Type B pancreatic cell (in vitro differentiated cells): ENCODE measurements at regions not wholly inside any gene's neighbourhood (a gene's known extent, or its start where the extent isn't known, plus 50 kb on each side); places are given as distances from the start of the nearest gene placed in this dataset.

Experiments
- DNase-seq: peaks from one replicate; pipeline ENCODE4 v3.0.0; 2021; ENCODE audit warnings: mixed read lengths; ENCODE audit not compliant: unreplicated experiment; ENCODE audit errors: extremely low spot score
- H3K27ac Mint-ChIP-seq: 2 replicates; pipeline ENCODE4 v1.8.0; 2021; ENCODE audit warnings: mild to moderate bottlenecking, mixed read lengths
- H3K27me3 Mint-ChIP-seq: 2 replicates; pipeline ENCODE4 v1.8.0; 2021; ENCODE audit warnings: mixed read lengths
- H3K36me3 Mint-ChIP-seq: 2 replicates; pipeline ENCODE4 v1.8.0; 2021; ENCODE audit warnings: mixed read lengths
- H3K4me1 Mint-ChIP-seq: one replicate; pipeline ENCODE4 v1.8.0; 2021; ENCODE audit warnings: mixed read lengths; ENCODE audit not compliant: unreplicated experiment
- H3K4me3 Mint-ChIP-seq: 2 replicates; pipeline ENCODE4 v1.8.0; 2021; ENCODE audit warnings: mild to moderate bottlenecking, mixed read lengths
- H3K9me3 Mint-ChIP-seq: 2 replicates; pipeline ENCODE4 v1.8.0; 2021; ENCODE audit warnings: mixed read lengths
- CTCF ChIP-seq: fragments of 200-600 bp; sonication (generic); conservative IDR thresholded peaks from 2 replicates; pipeline ENCODE4 v1.5.0; 2021; ENCODE audit warnings: antibody characterized with exemption, mild to moderate bottlenecking

- no peak for TF ChIP-seq CTCF
- peak overlapping the region; percentile 15 for H3K4me3 Mint-ChIP-seq
- H3K36me3 Mint-ChIP-seq: no peaks in the 10 kb centered on the region
- peaks cover 13% of the 10 kb centered on the region for H3K27me3 Mint-ChIP-seq
- H3K27ac Mint-ChIP-seq: peak overlapping the region; percentile 35
- no peak for DNase-seq
- no peaks in the 10 kb centered on the region for H3K9me3 Mint-ChIP-seq
- peaks cover 40% of the 10 kb centered on the region for H3K4me1 Mint-ChIP-seq
These were observed 250.5 kb downstream of the SHQ1 start for GRCh38 chr3:72597756-72598195.

GRCh38 chr3:72597043-72597442, 251.2 kb downstream of the SHQ1 start:
- peaks cover 45% of the 10 kb centered on the region for H3K4me1 Mint-ChIP-seq
- H3K4me3 Mint-ChIP-seq: no peak overlapping the region

GRCh38 chr3:72595927-72596610, 252.2 kb downstream of the SHQ1 start:
- Mint-ChIP-seq H3K4me3 (no peak overlapping the region), H3K4me1 (peaks cover 55% of the 10 kb centered on the region), H3K9me3 (no peaks in the 10 kb centered on the region), H3K27me3 (peaks cover 13% of the 10 kb centered on the region), H3K36me3 (no peaks in the 10 kb centered on the region), H3K27ac (peak overlapping the region; percentile 3)
- DNase-seq: no peak
- TF ChIP-seq CTCF: no peak

More at GRCh38 chr3:72597043-72597442, 251.2 kb downstream of the SHQ1 start:
- Mint-ChIP-seq H3K27me3 (peaks cover 13% of the 10 kb centered on the region), H3K27ac (no peak overlapping the region), H3K36me3 (no peaks in the 10 kb centered on the region), H3K9me3 (no peaks in the 10 kb centered on the region)
- DNase-seq: no peak
- no peak for TF ChIP-seq CTCF

GRCh38 chr3:72595376-72595775, 252.9 kb downstream of the SHQ1 start:
- DNase-seq: no peak
- no peak overlapping the region for H3K4me3 Mint-ChIP-seq
- peaks cover 62% of the 10 kb centered on the region for H3K4me1 Mint-ChIP-seq
- peak overlapping the region; percentile 3 for H3K27ac Mint-ChIP-seq
- peaks cover 11% of the 10 kb centered on the region for H3K27me3 Mint-ChIP-seq
- H3K9me3 Mint-ChIP-seq: no peaks in the 10 kb centered on the region
- no peak for TF ChIP-seq CTCF
- no peaks in the 10 kb centered on the region for H3K36me3 Mint-ChIP-seq

- Mint-ChIP-seq H3K27ac (no peak overlapping the region), H3K9me3 (no peaks in the 10 kb centered on the region), H3K4me1 (peaks cover 63% of the 10 kb centered on the region), H3K36me3 (no peaks in the 10 kb centered on the region), H3K4me3 (no peak overlapping the region), H3K27me3 (peaks cover 8% of the 10 kb centered on the region)
- DNase-seq: no peak
- no peak for TF ChIP-seq CTCF
These were observed 253.5 kb downstream of the SHQ1 start for GRCh38 chr3:72594615-72595215.
